ENCODE measurements at regions not wholly inside any gene's neighbourhood (a gene's known extent, or its start where the extent isn't known, plus 50 kb on each side); places are given as distances from the start of the nearest gene placed in this dataset.

DNA sequence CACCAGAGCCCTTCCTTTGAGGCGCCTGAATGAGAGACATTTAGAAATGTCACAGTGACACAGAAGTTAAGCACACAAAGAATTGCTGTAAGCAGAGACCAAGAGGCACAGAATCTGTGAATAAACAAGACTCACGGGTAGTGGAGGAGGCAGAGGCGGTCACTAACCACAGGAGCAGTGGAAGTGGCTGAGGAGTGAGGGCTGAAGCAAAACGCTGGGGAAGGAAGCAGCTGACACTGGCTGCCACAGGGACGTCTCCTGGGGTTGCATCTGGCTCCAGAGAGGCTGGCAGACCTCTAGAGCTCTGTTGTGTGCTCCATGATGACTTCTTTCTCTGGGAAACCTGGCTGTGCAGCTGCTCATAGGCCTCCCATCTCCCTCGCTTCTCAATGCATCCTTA is 65.0 kb upstream of the SLC2A12 start:
- H3K4me3 ChIP-seq (replicated peaks; ENCODE audit: low read depth, low read length) = no peak overlapping the region
- no peaks in the 10 kb centered on the region for H3K27me3 ChIP-seq (replicated peaks; ENCODE audit: control insufficient read depth, insufficient read depth, low read length)
- H3K36me3 ChIP-seq (ENCODE audit: control insufficient read depth, insufficient read depth, low read length) = no peaks in the 10 kb centered on the region
- no peak for TF ChIP-seq CTCF (IDR thresholded peaks at IDR 0.05; ENCODE audit: insufficient read depth, low read length, poor library complexity, severe bottlenecking)
- no peak for DNase-seq (ENCODE audit: extremely low read depth, insufficient read length)

- Histone ChIP-seq H3K27me3 (replicated peaks; ENCODE audit: control insufficient read depth, insufficient read depth, low read length) (no peaks in the 10 kb centered on the region), H3K36me3 (ENCODE audit: control insufficient read depth, insufficient read depth, low read length) (no peaks in the 10 kb centered on the region), H3K4me3 (replicated peaks; ENCODE audit: low read depth, low read length) (no peak overlapping the region)
- DNase-seq (ENCODE audit: extremely low read depth, insufficient read length) = no peak
- no peak for TF ChIP-seq CTCF (IDR thresholded peaks at IDR 0.05; ENCODE audit: insufficient read depth, low read length, poor library complexity, severe bottlenecking)
Observed at GRCh38 chr6:134115715-134116074, 63.3 kb upstream of the SLC2A12 start.

DNA sequence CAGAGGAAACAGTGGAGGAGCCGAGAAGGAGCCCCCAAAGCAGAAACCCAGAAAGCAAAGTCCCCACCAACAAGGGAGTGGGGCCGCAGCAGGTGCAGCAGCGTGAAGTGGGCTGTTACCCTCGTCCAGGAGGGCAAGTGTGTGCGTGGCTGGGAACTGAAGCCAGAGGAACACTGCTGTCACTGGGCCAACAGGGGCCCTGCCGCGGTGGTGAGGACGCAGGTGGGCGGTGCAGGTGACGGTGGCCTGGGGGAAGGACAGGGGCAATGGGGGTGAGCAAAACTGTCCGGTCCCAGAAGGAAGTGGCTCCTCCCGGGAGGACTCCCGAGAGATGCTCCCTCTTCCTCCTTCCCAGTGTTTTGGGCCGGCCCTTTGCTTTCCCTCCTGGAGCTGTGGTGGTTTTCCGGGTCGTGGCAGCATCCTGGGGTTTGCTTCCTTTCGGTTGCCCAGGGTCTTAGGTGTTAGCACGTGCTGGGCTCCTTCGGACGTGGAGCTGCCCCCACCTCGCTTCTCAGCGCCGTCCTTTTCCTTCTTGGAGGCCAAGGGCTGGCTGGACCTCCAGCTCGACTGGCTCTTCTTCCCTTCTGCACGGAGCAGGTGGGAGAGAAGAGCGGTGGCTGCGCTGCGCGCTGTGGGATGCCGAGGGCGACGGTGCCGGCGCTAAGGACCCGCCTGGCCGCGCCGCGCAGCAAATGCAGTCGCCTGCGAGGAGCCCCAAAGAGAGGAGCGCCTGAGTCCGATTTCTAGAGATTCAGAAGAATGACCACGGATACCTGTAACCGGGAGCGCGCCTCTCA is 62.7 kb upstream of the SLC2A12 start:
- Histone ChIP-seq H3K4me3 (replicated peaks; ENCODE audit: low read depth, low read length) (no peak overlapping the region), H3K36me3 (ENCODE audit: control insufficient read depth, insufficient read depth, low read length) (no peaks in the 10 kb centered on the region), H3K27me3 (replicated peaks; ENCODE audit: control insufficient read depth, insufficient read depth, low read length) (no peaks in the 10 kb centered on the region)
- no peak for DNase-seq (ENCODE audit: extremely low read depth, insufficient read length)
- TF ChIP-seq CTCF (IDR thresholded peaks at IDR 0.05; ENCODE audit: insufficient read depth, low read length, poor library complexity, severe bottlenecking) = no peak

DNA sequence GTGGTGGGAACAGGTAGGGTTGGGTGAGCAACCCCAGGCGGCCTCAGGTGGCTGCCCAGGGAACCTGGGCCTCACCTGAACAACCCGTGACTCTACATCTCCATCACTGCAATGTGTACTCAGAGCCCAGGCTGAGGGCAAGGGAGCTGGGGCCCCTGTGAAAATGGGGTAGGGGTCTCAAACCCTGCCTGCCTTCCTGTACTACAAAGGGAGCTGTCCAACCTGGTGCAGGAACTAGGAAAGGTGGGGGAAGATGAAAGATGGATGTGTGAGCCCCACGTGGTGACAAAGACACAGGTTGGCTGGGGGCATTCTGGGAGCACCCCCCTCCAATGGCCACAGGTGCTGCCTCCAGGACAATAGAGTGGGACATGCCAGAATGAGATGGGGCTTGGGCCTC is 62.1 kb upstream of the SLC2A12 start:
- H3K36me3 ChIP-seq (ENCODE audit: control insufficient read depth, insufficient read depth, low read length) = no peaks in the 10 kb centered on the region
- TF ChIP-seq CTCF (IDR thresholded peaks at IDR 0.05; ENCODE audit: insufficient read depth, low read length, poor library complexity, severe bottlenecking) = no peak
- no peaks in the 10 kb centered on the region for H3K27me3 ChIP-seq (replicated peaks; ENCODE audit: control insufficient read depth, insufficient read depth, low read length)
- DNase-seq (ENCODE audit: extremely low read depth, insufficient read length) = no peak
- H3K4me3 ChIP-seq (replicated peaks; ENCODE audit: low read depth, low read length) = no peak overlapping the region

GRCh38 chr6:134111726-134112125 is 59.3 kb upstream of the SLC2A12 start:
- no peak for TF ChIP-seq CTCF (IDR thresholded peaks at IDR 0.05; ENCODE audit: insufficient read depth, low read length, poor library complexity, severe bottlenecking)
- Histone ChIP-seq H3K4me3 (replicated peaks; ENCODE audit: low read depth, low read length) (no peak overlapping the region), H3K27me3 (replicated peaks; ENCODE audit: control insufficient read depth, insufficient read depth, low read length) (no peaks in the 10 kb centered on the region), H3K36me3 (ENCODE audit: control insufficient read depth, insufficient read depth, low read length) (no peaks in the 10 kb centered on the region)
- DNase-seq (ENCODE audit: extremely low read depth, insufficient read length) = no peak

Measured in GM06990 (cell line).